ENCODE measurements at regions not wholly inside any gene's neighbourhood (a gene's known extent, or its start where the extent isn't known, plus 50 kb on each side); places are given as distances from the start of the nearest gene placed in this dataset.

- no peak for DNase-seq
These were observed 1440.3 kb downstream of the NCAM2 start for GRCh38 chr21:22438428-22439086.

DNA sequence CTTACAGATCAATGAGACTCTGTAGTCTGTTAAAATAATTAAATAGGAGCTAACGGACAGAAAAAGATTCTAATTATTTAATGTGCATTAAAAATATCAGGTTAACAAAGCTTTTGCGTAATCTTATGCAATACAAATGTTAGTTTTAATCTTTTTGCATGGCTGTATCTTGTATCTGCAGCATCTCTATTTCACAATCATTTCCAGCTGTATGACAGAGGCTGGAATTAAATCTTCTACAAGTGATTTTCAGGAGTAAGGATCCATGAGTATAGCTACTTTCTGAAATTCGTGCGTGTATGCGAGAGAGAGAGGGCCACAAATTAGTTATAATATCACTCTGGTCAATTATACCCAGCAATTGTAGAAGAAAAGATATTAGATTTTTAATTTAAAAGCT is 1446.8 kb downstream of the NCAM2 start:
- DNase-seq = no peak

GRCh38 chr21:22450507-22450906 is 1452.3 kb downstream of the NCAM2 start:
- no peak for DNase-seq

- no peak for DNase-seq
These were observed 1458.0 kb downstream of the NCAM2 start for GRCh38 chr21:22456241-22456640.

DNA sequence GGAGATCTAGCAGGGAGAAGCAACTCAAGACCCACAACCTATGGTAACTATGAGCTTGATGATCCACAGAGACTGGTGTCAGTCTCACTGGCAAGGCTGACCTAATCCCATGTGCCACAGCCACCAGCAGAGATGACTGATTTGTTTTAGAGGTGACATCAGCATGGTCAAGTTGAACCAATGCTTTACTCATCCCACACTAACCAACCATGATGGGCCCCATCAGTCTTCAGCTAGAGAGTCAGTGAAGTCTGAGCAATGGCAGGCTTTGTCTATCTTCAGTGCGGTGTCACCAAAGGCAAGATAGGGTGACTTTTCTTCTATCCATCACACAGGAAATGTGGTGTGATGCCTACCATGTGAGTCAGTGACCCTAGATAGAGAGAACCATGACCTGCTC is 1470.7 kb downstream of the NCAM2 start:
- no peak for DNase-seq

GRCh38 chr21:22474403-22474802 is 1476.2 kb downstream of the NCAM2 start:
- DNase-seq = no peak

GRCh38 chr21:22476214-22476613 is 1478.0 kb downstream of the NCAM2 start:
- no peak for DNase-seq

- DNase-seq = no peak
These were observed 1478.8 kb downstream of the NCAM2 start for GRCh38 chr21:22476726-22477646.

- DNase-seq = no peak
These were observed 1491.8 kb downstream of the NCAM2 start for GRCh38 chr21:22490049-22490448.

- no peak for DNase-seq
These were observed 1518.0 kb downstream of the NCAM2 start for GRCh38 chr21:22516230-22516629.

DNA sequence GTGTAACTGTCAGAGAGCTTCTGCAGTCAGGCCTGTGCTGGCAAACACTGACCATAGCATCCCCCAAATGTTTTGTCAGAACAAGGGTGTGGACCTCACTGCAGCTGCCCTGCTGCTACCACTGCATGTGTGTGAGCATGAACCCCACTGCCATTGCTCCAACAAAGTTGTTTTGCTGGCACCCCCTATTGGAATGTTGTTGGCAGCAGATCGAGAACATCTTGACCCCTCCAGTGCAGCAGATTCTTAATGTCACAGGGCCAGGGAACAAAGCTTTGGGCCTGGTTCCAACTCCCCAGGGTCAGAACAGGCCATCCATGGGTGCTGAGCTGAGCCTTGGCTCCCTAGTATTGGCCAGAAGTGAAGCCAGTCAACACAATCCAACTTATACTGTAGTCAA is 1537.4 kb downstream of the NCAM2 start:
- no peak for DNase-seq

DNA sequence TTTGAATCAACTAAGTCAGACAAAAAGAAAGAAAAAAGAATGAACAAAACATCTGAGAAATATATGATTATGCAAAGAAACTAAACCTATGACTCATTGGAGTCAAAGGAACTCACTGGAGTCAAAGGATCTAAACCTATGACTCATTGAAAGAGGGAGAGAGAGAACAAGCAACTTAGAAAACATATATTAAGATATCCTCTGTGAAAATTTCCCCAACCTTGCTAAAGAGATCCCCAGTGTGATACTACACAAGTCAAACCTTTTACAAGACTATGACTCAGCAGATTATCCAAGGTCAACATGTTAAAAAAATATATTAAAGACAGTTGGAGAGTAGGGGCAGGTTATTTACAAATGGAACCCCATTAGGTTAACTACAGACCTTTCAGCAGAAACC is 1538.3 kb downstream of the NCAM2 start:
- no peak for DNase-seq

GRCh38 chr21:22544747-22545146 is 1546.5 kb downstream of the NCAM2 start:
- no peak for DNase-seq

- no peak for DNase-seq
These were observed 1554.2 kb downstream of the NCAM2 start for GRCh38 chr21:22552390-22552789.

DNA sequence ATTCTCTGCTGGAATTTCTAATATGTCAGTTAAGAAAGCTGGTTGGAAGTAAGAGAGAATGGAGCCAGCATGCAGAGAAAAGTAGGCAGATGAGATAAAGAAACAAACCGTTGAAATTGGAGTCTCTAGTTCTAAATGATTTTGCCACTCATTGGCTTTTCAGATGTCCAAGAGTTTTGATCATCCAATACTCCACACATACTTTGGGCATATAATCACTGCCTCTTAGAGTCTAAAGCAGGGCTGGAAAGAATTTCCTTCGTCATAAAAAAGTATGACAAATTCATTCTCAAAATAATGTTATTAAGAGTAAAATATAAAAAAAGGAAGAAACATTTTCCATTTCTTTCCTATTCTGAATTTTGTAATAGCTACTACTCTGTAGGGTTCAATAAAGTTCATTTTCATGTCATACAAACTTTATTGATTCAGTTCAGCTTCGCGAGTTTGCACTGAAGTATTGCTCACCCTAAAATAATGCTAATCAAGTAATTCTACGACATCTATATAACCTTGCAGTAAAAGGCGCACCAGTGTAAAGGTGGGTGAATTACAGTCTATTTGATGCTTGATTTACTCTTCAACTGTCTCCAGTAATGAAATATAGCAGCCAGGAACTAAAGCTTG is 1556.6 kb downstream of the NCAM2 start:
- DNase-seq = no peak

- no peak for DNase-seq
These were observed 1558.6 kb downstream of the NCAM2 start for GRCh38 chr21:22556829-22557228.

GRCh38 chr21:22561946-22562345 is 1563.7 kb downstream of the NCAM2 start:
- no peak for DNase-seq

- no peak for DNase-seq
These were observed 1575.6 kb downstream of the NCAM2 start for GRCh38 chr21:22573834-22574233.

- peak; percentile 51 to 61 for DNase-seq
These were observed 1577.0 kb downstream of the NCAM2 start for GRCh38 chr21:22575165-22575584.

- DNase-seq = no peak
These were observed 1581.5 kb downstream of the NCAM2 start for GRCh38 chr21:22579741-22580140.

DNA sequence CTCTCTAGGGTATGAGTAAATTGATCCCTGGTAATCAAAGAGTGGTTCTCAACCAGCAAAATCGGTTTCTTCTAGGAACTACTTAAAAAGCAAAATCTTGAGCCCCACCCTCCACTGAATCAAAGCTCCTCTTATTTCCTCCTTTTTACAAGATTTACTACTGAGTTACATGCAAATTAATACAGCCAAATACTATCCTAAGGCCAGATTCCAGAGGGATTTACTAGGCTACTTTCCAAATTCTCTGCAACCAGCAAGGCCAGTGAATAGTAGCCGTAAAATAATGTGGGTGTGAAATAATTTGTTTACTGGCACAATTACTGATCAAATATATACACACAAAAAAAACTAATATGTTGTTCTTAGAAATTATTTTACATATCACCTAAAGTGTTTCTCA is 1583.8 kb downstream of the NCAM2 start:
- DNase-seq = no peak

- DNase-seq = no peak
These were observed 1586.1 kb downstream of the NCAM2 start for GRCh38 chr21:22584308-22584707.

DNA sequence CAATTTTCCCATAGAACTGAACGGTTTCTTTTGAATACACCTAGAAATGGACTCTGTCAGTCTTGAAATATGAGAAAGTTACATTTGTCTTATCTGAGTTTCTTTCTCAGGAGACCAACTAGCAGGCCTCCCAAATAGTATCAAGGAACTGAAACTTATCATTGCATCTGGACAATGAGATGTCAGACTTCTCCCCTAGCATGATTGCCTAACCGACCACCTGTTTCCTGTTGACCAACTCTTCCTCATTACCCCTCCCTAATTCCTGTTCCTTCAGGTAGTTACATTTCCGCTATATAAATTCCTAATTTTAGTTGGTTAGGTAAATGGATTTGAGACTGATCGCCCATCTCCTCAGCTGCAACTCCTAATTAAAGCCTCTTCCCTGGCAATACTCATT is 1587.3 kb downstream of the NCAM2 start:
- DNase-seq = no peak
